NOMO-1 treated with dmso at 0.1 percent for 144 hours (cell line): ENCODE measurements at regions not wholly inside any gene's neighbourhood (a gene's known extent, or its start where the extent isn't known, plus 50 kb on each side); places are given as distances from the start of the nearest gene placed in this dataset.
"Not testable (repeated sequence)": the region's sequence is repeated elsewhere in the genome, so short reads cannot be mapped to it uniquely, and the experiment has no call there.

ENCODE experiments used
- DNase-seq: peaks from one replicate; lab custom pipeline; 2025; ENCODE audit not compliant: unreplicated experiment; lab: John Stamatoyannopoulos, UW

DNA sequence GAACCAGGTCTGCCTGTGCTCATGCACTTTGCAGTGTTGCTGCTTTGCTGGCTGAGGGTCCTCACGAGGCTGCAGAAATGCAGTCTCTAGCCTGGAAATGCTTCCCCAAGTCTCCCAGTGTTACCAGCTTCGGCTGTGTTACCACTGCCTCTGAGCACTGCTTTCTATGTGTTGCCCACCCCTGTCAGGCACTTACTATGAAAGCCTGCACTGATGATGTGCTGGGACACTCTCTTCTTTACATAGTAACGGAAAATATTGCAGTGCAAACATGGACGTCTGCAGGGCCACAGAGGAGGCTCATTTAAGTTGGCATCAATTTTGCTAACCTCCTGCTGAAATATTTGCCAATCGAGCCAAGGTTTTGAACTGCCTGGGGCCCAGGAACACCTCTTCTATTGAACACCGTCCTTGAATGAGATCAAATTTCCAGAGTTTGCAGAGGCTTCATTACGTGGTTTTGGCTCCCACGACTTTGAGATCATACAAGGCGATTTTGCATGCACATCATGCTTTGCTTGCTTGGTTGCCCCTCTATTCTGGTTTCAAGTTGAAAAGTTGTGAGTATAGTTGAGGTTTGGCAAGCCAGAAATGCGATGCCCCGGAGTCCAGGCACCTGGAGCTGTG, 404.7 kb upstream of the PODXL start:
- no peak for DNase-seq

- no peak for DNase-seq
Measured at GRCh38 chr7:131959106-131959812, 402.8 kb upstream of the PODXL start.

DNA sequence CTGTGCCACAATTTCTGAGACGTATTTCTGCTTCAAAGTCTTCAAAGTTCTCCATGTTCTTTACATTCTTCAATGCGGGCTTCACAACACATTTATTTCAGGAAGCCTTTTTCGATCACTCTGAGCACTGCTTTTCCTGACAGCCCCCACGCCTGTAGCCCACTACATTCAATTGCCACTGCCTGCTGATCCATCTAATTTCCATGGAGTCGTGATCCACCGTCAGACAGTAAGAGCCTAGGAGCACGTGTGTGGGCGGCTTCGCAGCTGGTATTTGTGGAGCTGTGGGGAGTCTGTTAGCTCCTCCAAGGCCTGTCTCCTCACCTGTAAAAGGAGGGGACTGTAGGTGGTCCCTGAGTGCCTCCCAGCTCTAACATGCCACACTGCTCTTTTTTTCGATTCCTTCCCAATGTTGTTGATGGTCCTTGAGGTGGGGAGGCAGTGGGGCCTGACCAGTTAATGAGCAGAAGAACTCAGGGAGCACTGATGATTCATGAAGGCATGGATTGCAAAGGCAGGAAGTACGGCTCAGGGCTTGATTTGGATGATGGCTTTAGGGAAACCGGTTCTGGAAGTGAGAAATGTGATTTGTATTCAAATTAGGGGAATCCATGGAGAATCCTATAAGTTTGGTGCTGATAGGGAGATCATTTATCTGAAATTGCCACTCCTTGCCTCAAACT, 401.1 kb upstream of the PODXL start:
- no peak for DNase-seq

DNA sequence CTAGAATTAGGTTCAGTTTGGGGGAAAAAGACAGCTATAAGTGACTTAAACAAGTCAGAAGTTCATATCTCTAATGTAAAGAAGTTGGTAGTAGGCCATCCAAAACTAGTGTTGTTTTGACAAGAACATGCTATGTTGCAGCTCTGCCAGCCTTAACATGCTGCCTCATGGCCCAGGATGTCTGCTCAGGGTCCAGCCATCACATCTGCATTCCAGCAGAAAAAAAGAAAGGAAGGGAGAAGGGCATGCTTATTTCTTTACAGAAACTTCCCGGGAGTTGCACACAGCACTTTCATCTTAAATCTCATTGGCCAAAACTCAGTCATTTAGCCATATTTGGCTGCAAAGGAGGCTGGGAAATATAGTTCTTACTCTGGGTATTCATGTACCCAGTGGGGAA, 400.4 kb upstream of the PODXL start:
- no peak for DNase-seq

- DNase-seq, result no peak
Measured at GRCh38 chr7:131955679-131956078, 399.3 kb upstream of the PODXL start.

GRCh38 chr7:131953184-131953583, 396.8 kb upstream of the PODXL start:
- no peak for DNase-seq

DNA sequence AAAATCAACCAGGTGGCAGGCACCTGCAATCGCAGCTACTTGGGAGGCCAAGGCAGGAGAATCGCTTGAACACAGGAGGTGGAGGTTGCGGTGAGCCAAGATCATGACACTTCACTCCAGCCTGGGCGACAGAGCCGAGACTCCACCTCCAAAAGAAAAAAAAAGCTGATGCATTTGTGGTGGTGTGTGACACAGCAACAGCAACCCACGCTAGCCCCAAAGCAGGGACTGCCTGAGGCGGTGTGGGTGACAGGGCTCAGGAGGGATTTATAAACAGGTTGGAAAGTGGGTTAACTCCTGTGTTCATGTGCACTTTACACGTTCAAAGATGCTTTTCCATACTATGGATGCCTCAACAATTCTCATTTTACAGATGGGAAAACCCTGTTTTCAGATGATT, 395.9 kb upstream of the PODXL start:
- DNase-seq, result no peak

- DNase-seq, result no peak
Measured at GRCh38 chr7:131950758-131951157, 394.3 kb upstream of the PODXL start.

GRCh38 chr7:131949659-131950058, 393.2 kb upstream of the PODXL start:
- no peak for DNase-seq

DNA sequence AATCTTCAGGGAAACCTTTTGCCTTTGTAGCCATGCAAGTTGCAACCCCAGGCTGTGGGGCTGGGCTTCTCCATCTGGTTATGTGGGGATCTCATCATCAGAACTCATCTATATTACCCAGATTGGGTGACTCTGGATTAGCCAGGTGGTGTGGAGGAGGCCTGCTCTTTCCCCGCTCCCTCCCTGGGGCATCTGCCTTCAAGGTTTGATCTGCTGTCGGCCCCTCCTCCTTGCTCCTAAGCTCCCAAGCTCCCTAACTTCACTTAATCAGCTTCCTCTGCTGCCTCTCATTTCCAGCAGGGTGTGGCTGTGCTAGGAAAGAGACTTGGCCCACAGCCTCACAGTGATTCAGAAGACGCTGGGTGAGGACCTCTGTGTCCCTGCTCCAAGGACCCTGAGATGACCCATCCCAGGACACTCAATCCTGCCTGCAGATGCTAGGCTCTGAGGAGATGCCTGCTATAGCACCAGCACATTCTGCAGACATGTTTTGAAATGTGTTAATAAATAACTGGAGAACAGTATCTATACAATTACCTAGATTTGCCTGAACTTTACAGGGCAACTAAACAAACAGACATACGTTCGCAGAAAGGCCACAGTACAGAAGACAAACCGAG, 392.1 kb upstream of the PODXL start:
- no peak for DNase-seq

- no peak for DNase-seq
Measured at GRCh38 chr7:131947661-131948060, 391.2 kb upstream of the PODXL start.

- no peak for DNase-seq
Measured at GRCh38 chr7:131945957-131946544, 389.6 kb upstream of the PODXL start.

DNA sequence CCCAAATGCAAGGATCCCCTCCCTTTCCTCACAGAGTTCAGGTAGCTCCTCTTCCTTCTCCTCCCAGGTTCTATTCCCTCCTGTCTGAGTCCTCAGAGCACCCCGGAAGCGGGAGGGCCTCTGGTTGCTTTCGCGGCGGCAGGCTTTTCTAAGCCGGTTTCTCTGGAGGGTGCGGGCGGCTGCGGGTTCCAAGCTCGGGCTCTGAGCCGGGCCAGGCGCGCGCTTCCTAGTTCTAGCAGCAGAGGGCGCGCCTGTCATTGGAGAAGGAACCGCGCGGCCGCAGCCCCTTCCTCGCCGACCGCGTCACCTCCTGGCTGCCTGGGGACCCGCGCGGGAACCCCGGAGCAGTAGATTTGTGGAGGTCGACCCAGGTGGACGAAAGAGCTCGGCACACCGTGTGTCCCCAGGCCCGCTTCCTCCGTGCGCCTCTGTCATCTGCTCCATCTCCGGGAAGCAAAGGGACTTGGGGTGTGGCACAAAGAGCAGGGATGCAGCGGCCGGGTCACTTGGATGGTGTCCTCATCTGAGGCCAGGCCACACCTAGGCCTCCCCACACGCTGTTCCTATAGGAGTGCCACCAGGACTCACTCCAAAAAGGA, 389.0 kb upstream of the PODXL start:
- DNase-seq, result no peak

- DNase-seq, result no peak
Measured at GRCh38 chr7:131944556-131945069, 388.2 kb upstream of the PODXL start.

DNA sequence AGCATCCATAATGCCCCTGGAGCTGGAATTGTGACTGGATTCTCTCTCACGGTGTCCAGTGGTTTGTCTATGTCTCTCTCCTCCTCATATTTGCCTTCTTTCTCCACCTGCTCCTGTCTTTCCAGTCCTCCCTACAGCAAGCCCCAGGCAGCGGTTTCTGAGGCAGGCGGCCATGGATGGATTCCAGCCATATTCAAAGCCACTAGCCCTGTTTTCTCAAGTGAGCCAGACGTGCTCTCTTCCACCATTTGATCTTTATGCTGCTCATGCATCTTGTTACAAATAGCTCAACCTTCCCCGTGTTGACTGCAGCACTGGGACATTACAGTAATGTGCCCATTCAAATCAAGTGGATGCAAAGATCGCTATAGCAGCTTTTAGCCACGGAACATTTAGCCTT, 387.2 kb upstream of the PODXL start:
- no peak for DNase-seq

GRCh38 chr7:131943211-131943610, 386.8 kb upstream of the PODXL start:
- no peak for DNase-seq

GRCh38 chr7:131942287-131943150, 386.1 kb upstream of the PODXL start:
- DNase-seq, result no peak

DNA sequence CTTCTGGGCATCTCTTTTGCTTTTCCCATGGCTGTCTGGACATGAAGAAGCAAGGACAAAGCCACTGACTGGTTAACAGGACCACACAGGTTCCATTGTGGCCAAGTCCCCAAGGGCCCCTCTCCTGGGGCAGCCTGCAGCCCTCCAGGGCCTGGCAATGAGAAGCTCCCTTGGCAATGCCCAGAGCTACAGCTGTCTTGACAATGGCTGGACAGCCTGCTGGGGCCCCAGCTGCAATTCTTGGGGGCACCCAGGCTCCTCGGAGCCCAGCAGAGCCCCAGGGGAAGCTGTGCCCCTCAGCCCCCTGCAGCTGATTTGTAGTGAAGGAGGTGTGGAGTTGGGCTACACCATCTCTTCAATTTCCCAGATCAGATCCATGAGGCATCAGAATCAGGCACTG, 384.9 kb upstream of the PODXL start:
- DNase-seq, result no peak

GRCh38 chr7:131940621-131941165, 384.3 kb upstream of the PODXL start:
- DNase-seq, result no peak

GRCh38 chr7:131938788-131939187, 382.4 kb upstream of the PODXL start:
- DNase-seq, result not testable (repeated sequence)
